H9 (cell line): ENCODE measurements at regions not wholly inside any gene's neighbourhood (a gene's known extent, or its start where the extent isn't known, plus 50 kb on each side); places are given as distances from the start of the nearest gene placed in this dataset.

ENCODE experiments used
- DNase-seq: peaks from one replicate; pipeline ENCODE4 v3.0.0-alpha.2; 2017
- H2AFZ ChIP-seq: one replicate; pipeline ENCODE4 v1.6.1; 2013; ENCODE audit warnings: mild to moderate bottlenecking, low read length, control low read depth, moderate library complexity
- H2AK5ac ChIP-seq: 2 replicates; pipeline ENCODE4 v1.6.1; 2013; ENCODE audit warnings: low read length, control low read depth, mixed read lengths; ENCODE audit not compliant: insufficient read length
- H2BK120ac ChIP-seq: one replicate; pipeline ENCODE4 v1.6.1; 2013; ENCODE audit warnings: low read depth, mild to moderate bottlenecking, low read length, control low read depth, inconsistent platforms; ENCODE audit not compliant: poor library complexity, severe bottlenecking
- H2BK12ac ChIP-seq: 2 replicates; pipeline ENCODE4 v1.6.1; 2013; ENCODE audit warnings: low read length, control low read depth, mixed read lengths, low read depth; ENCODE audit not compliant: insufficient read length
- H2BK15ac ChIP-seq: 2 replicates; pipeline ENCODE4 v1.6.1; 2013; ENCODE audit warnings: low read depth, low read length, control low read depth
- H2BK20ac ChIP-seq: one replicate; pipeline ENCODE4 v1.6.1; 2013; ENCODE audit warnings: low read depth, mild to moderate bottlenecking, low read length, control low read depth, inconsistent platforms; ENCODE audit not compliant: poor library complexity, severe bottlenecking
- H2BK5ac ChIP-seq: 2 replicates; pipeline ENCODE4 v1.6.1; 2013; ENCODE audit warnings: low read length, control low read depth, mixed read lengths; ENCODE audit not compliant: insufficient read length
- H3K14ac ChIP-seq: 2 replicates; pipeline ENCODE4 v1.6.1; 2013; ENCODE audit warnings: low read length, control low read depth; ENCODE audit not compliant: insufficient read depth
- H3K18ac ChIP-seq: 2 replicates; pipeline ENCODE4 v1.6.1; 2013; ENCODE audit warnings: low read depth, mild to moderate bottlenecking, mixed read lengths, low read length, control low read depth; ENCODE audit not compliant: insufficient read length
- H3K23ac ChIP-seq: 2 replicates; pipeline ENCODE4 v1.6.1; 2013; ENCODE audit warnings: low read length, control low read depth, mixed read lengths, low read depth; ENCODE audit not compliant: insufficient read length
- H3K23me2 ChIP-seq: 2 replicates; pipeline ENCODE4 v1.6.1; 2013; ENCODE audit warnings: low read depth, mild to moderate bottlenecking, mixed read lengths, low read length, control low read depth; ENCODE audit not compliant: insufficient read length, poor library complexity, severe bottlenecking
- H3K27ac ChIP-seq: 2 replicates; pipeline ENCODE4 v1.5.1; 2013; ENCODE audit warnings: low read length, control low read depth, mixed read lengths, low read depth; ENCODE audit not compliant: insufficient read length
- H3K27me3 ChIP-seq: 2 replicates; pipeline ENCODE4 v1.6.1; 2013; ENCODE audit warnings: low read length, control low read depth, inconsistent platforms; ENCODE audit not compliant: insufficient read depth
- H3K4ac ChIP-seq: 2 replicates; pipeline ENCODE4 v1.6.1; 2013; ENCODE audit warnings: low read depth, mild to moderate bottlenecking, control low read depth, inconsistent platforms, low read length, moderate library complexity
- H3K4me1 ChIP-seq: 2 replicates; pipeline ENCODE4 v1.6.1; 2013; ENCODE audit warnings: low read length, control low read depth, inconsistent platforms; ENCODE audit not compliant: insufficient read depth
- H3K4me2 ChIP-seq: 2 replicates; pipeline ENCODE4 v1.6.1; 2013; ENCODE audit warnings: low read length, control low read depth, mixed read lengths; ENCODE audit not compliant: insufficient read length, insufficient read depth
- H3K56ac ChIP-seq: 2 replicates; pipeline ENCODE4 v1.6.1; 2013; ENCODE audit warnings: low read depth, mild to moderate bottlenecking, mixed read lengths, low read length, control low read depth; ENCODE audit not compliant: insufficient read length
- H3K79me1 ChIP-seq: 2 replicates; pipeline ENCODE4 v1.6.1; 2013; ENCODE audit warnings: low read depth, mild to moderate bottlenecking, moderate library complexity, low read length, control low read depth, inconsistent platforms; ENCODE audit not compliant: insufficient read depth, poor library complexity, severe bottlenecking
- H3K79me2 ChIP-seq: 2 replicates; pipeline ENCODE4 v1.6.1; 2013; ENCODE audit warnings: low read length, control low read depth, inconsistent platforms; ENCODE audit not compliant: insufficient read depth
- H3K9ac ChIP-seq: 2 replicates; pipeline ENCODE4 v1.6.1; 2013; ENCODE audit warnings: low read length, control low read depth, mixed read lengths; ENCODE audit not compliant: insufficient read length; ENCODE audit errors: extremely low read depth
- H3K9me3 ChIP-seq: one replicate; pipeline ENCODE4 v1.6.1; 2013; ENCODE audit warnings: low read depth, low read length, inconsistent platforms; ENCODE audit not compliant: control insufficient read depth
- H3T11ph ChIP-seq: one replicate; pipeline ENCODE4 v1.6.1; 2013; ENCODE audit warnings: mild to moderate bottlenecking, low read length, control low read depth, inconsistent platforms
- H4K20me1 ChIP-seq: one replicate; pipeline ENCODE4 v1.6.1; 2013; ENCODE audit not compliant: control insufficient read depth, insufficient read length, insufficient read depth
- H4K5ac ChIP-seq: 2 replicates; pipeline ENCODE4 v1.6.1; 2013; ENCODE audit warnings: low read depth, mild to moderate bottlenecking, mixed read lengths, low read length, control low read depth; ENCODE audit not compliant: insufficient read length
- H4K8ac ChIP-seq: replicated peaks from 2 replicates; pipeline ENCODE4 v1.6.1; 2013; ENCODE audit warnings: low read length, control low read depth, mixed read lengths, low read depth; ENCODE audit not compliant: insufficient read length
- H4K91ac ChIP-seq: 2 replicates; pipeline ENCODE4 v1.6.1; 2013; ENCODE audit warnings: low read depth, mild to moderate bottlenecking, moderate library complexity, mixed read lengths, low read length, control low read depth; ENCODE audit not compliant: insufficient read length
- H3K27ac Mint-ChIP-seq, 3 experiments: 2 replicates in 2 of 3; 3 replicates in 1 of 3; pipeline ENCODE4 v1.8.0; 2020 to 2021; ENCODE audit warnings: mixed read lengths in 3 of 3, mild to moderate bottlenecking in 1 of 3, moderate library complexity in 1 of 3
- H3K27me3 Mint-ChIP-seq: 2 replicates; pipeline ENCODE4 v1.8.0; 2021; ENCODE audit warnings: low read depth, mild to moderate bottlenecking, moderate library complexity, mixed read lengths
- H3K36me3 Mint-ChIP-seq, 3 experiments: 2 replicates in 2 of 3; 3 replicates in 1 of 3; pipeline ENCODE4 v1.8.0; 2020 to 2021; ENCODE audit warnings: low read depth in 3 of 3, mixed read lengths in 3 of 3; ENCODE audit not compliant: insufficient read depth in 1 of 3
- H3K4me1 Mint-ChIP-seq, 2 experiments: 2 replicates each; pipeline ENCODE4 v1.8.0; 2020; ENCODE audit warnings: mixed read lengths in 2 of 2
- H3K4me3 Mint-ChIP-seq, 2 experiments: 2 replicates in 1 of 2; 3 replicates in 1 of 2; pipeline ENCODE4 v1.8.0; 2020 to 2021; ENCODE audit warnings: mild to moderate bottlenecking in 2 of 2, mixed read lengths in 2 of 2, moderate library complexity in 1 of 2
- H3K9me3 Mint-ChIP-seq, 2 experiments: 2 replicates in 1 of 2; 3 replicates in 1 of 2; pipeline ENCODE4 v1.8.0; 2020; ENCODE audit warnings: mild to moderate bottlenecking in 2 of 2, mixed read lengths in 2 of 2, moderate library complexity in 1 of 2
- CTCF ChIP-seq: fragments of 200-600 bp; sonication (generic); conservative IDR thresholded peaks from 3 replicates; pipeline ENCODE4 v1.8.0; 2021; ENCODE audit warnings: antibody characterized with exemption, mild to moderate bottlenecking
- WGBS: extraction: QIAGEN DNeasy Blood & Tissue Kit; methylation state at CpG from one replicate; pipeline ENCODE4 v1.1.7; 2013; ENCODE audit warnings: missing lambda C conversion rate, low lambda C conversion rate, mixed read lengths; ENCODE audit not compliant: insufficient read length; ENCODE audit errors: extremely low coverage; 5-methylcytosine and 5-hydroxymethylcytosine counted together

GRCh38 chr18:22676423-22676822, 256.7 kb upstream of the RBBP8 start:
- Histone ChIP-seq H2BK20ac (no peak overlapping the region), H3K18ac (no peak overlapping the region), H2BK15ac (no peak overlapping the region), H3K56ac (no peak overlapping the region), H4K91ac (no peak overlapping the region), H3K9me3 (no peaks in the 10 kb centered on the region), H3K79me1 (no peaks in the 10 kb centered on the region), H3K23ac (no peak overlapping the region), H2BK120ac (no peak overlapping the region), H3K4me2 (no peak overlapping the region), H3K27ac (no peak overlapping the region), H3K79me2 (no peaks in the 10 kb centered on the region), H2BK5ac (no peak overlapping the region), H2AFZ (no peak overlapping the region), H2BK12ac (no peak overlapping the region), H2AK5ac (no peak overlapping the region), H3K14ac (no peak overlapping the region), H3K23me2 (no peaks in the 10 kb centered on the region), H4K20me1 (no peaks in the 10 kb centered on the region), H4K5ac (no peak overlapping the region), H3K4me1 (no peaks in the 10 kb centered on the region), H3T11ph (no peak overlapping the region), H3K9ac (no peak overlapping the region), H3K4ac (no peak overlapping the region), H4K8ac (no peak overlapping the region), H3K27me3 (no peaks in the 10 kb centered on the region)
- no peaks in the 10 kb centered on the region for H3K9me3 Mint-ChIP-seq
- no peaks in the 10 kb centered on the region; the same call in 1 of the 2 replicates for H3K27me3 Mint-ChIP-seq
- peaks cover 0 to 3% of the 10 kb centered on the region in 2 experiments; a peak in 1 of 4 replicates for H3K4me1 Mint-ChIP-seq
- H3K36me3 Mint-ChIP-seq = no peaks in the 10 kb centered on the region
- no peak overlapping the region for H3K4me3 Mint-ChIP-seq
- WGBS = no CpG with 5 or more reads among the region's 2 CpGs
- no peak for DNase-seq
- TF ChIP-seq CTCF = no peak
- H3K27ac Mint-ChIP-seq = no peak overlapping the region
